Heart left ventricle (tissue), 13 donors: ENCODE measurements at regions not wholly inside any gene's neighbourhood (a gene's known extent, or its start where the extent isn't known, plus 50 kb on each side); places are given as distances from the start of the nearest gene placed in this dataset.

Experiments used
- CTCF ChIP-seq, 12 donors: fragments of 200-600 bp; sonication (generic) in 4 of 12; IDR thresholded peaks; one replicate each; pipeline versions ENCODE4 v1.5.0 to v1.8.0; 2018 to 2022; ENCODE audit warnings: antibody characterized with exemption in 12 of 12, mild to moderate bottlenecking in 5 of 12
- POLR2A ChIP-seq, 2 donors: fragments of 450-650 bp; IDR thresholded peaks; one replicate each; pipeline ENCODE4 v1.6.1; 2017; ENCODE audit warnings: antibody characterized with exemption in 2 of 2, mild to moderate bottlenecking in 2 of 2, moderate library complexity in 2 of 2
- donor health status: ischemic (EF 13 %, LVEDD 7.1; RV severe dilation, severe dysfunction).
- donor health status: DM: no; HTN: yes; CAD: no.
- donor health status: DM: no; HTN: no; CAD: no.
- donor health status: ischemic (EF 25% LVEDD 6.9; RV normal size, moderate dysfunction).
- donor health status: ischemic (EF 25% LVEDD 5.7; RV mildly dilated, moderate dysfunction).
- donor health status: ischemic (EF 35%, LVEDD 5.7; RV mildly dilated, moderate dysfunction).
- donor health status: nonischemic (EF 11% LVEDD 7.7; RV severe dilation, severe dysfunction).
- donor health status: DM: yes; HTN: yes; CAD: no.
- donor health status: PGD.
- donor health status: ischemic (EF 29% LVEDD 5.4; RV normal size, mild dysfunction).
- donor health status: nonischemic (EF 23%, LVEDD 6.1; RV moderate dilation, normal function).

GRCh38 chr11:35073691-35074419, 65.1 kb upstream of the CD44 start:
- no peak for TF ChIP-seq CTCF (IDR thresholded peaks at IDR 0.05)
- TF ChIP-seq POLR2A (IDR thresholded peaks at IDR 0.05): no peak
